Erythroblast (primary cell): ENCODE measurements at regions not wholly inside any gene's neighbourhood (a gene's known extent, or its start where the extent isn't known, plus 50 kb on each side); places are given as distances from the start of the nearest gene placed in this dataset.
"Not testable (repeated sequence)": the region's sequence is repeated elsewhere in the genome, so short reads cannot be mapped to it uniquely, and the experiment has no call there.

Experiments used
- DNase-seq, 2 experiments: peaks; one replicate each; lab custom pipeline; 2025; lab: John Stamatoyannopoulos, UW
- GATA1 ChIP-seq: IDR thresholded peaks from 2 replicates; pipeline ENCODE4 v1.6.1; 2011; ENCODE audit warnings: low read depth, mild to moderate bottlenecking, control low read depth, low read length, moderate library complexity
- POLR2A ChIP-seq: IDR thresholded peaks from 2 replicates; pipeline ENCODE4 v1.6.1; 2011; ENCODE audit warnings: mild to moderate bottlenecking, low read length

DNA sequence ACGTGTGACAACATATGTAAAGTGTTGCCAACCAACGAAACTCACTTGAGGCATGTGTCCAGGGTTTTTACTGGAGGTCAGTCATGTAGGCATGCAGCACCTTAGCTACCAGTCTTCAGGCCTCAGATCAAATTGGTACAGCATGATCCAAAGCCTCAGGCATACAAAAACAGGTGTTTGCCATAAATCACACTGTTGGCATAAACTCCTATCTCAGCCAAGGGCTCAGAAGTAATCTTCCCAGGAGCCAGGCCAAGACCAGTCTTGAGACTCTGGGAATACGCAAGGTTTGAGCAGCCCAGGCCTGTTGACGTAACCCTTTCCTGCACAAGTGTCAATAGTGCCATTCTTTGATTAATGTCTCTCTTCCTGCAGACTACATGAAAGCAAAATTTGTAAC is 163.5 kb downstream of the PRL start:
- TF ChIP-seq GATA1 = no peak
- DNase-seq = no peak

DNA sequence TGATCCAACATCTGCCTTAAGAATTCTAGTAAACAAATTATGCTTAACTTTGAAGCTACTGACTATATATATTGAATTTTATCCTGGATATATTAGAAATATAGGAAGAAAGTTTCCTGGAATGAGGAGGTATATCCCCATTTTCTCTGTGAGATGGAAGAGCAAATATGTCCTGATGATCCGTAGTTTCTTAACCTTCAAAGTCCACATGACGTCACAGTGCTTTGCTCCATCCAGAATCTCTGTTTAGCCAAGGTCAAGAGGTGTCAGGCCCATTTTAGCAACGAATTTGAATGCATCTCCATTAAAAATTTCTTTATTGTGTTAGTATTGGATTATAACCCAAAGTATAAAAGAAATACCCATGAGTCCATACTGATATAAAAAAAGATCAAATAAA is 162.5 kb downstream of the PRL start:
- no peak for TF ChIP-seq POLR2A
- TF ChIP-seq GATA1 = no peak
- DNase-seq = no peak

DNA sequence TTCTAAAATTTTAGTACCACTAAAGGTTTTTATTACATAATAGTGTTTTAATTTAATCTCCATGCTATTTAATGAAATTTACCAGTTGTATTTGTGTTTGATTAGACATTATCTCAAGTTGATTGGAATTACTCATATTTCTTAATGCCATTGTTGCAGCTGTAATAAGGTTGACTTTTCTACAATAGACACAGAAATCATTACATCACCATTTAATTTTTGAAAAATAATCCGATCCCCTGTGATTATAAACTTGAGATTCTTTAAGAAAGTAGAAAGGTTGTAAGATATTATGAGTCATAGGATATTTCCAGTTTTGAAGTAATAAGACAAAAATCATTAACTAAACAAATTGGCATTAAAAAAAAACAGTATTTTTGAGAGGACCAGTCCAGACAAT is 161.4 kb downstream of the PRL start:
- DNase-seq = no peak
- no peak for TF ChIP-seq POLR2A
- no peak for TF ChIP-seq GATA1

DNA sequence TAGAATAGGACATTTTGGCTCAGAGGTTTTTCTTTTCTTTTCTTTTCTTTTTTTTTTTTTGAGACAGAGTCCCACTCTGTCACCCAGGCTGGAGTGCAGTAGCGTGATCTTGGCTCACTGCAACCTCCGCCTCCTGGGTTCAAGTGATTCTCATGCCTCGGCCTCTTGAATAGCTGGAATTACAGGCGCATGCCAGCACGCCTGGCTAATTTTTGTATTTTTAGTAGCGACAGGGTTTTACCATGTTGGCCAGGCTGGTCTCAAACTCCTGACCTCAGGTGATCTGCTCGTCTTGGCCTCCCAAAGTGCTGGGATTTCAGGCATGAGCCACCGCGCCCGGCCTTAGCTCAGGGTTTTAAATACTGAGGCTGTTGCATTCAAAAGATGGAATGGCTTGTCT is 156.1 kb downstream of the PRL start:
- DNase-seq = not testable (repeated sequence)

DNA sequence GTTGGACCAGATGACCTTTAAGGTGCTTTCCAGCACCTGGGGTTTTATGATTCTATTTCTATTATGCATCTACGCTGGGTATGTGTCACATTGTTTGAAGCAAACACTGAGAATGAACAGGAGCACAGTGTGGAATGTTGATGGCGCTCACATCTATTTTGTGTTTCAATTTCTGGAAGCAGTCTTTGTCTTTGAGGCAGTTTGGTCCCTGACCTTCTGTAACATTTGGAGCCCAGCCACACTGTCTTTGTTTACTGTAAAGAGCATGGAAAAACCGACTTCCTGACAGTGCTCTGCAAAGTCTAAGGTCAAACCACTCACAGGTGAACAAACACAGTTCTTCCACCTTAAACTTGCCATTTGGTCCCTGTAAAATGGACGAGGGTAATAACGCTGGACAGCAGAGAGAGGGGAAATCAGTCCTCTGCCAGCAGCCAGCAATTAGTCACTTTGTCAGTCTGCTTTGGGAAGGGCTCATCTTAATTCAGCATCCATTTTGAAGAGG is 155.5 kb downstream of the PRL start:
- DNase-seq = no peak
- TF ChIP-seq GATA1 = no peak
- TF ChIP-seq POLR2A = no peak

DNA sequence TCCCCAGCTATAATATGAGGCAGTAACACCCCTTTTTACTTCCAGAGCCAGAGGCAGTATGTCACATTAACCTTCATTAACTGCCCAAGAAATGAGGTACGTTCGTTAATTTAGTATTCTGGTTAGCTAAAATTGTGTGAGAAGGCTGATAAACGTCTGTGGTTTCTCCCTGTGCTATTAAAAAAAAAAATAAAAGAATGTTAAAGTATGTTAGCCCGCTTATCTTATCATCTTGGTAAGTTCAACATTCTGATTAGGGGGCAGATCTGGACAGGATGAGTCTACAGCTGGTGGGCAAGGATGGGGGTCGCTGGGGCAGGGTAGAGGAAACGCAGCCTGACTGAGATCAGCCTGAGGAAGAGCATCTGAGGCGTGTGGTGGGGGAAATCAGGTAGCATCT is 154.0 kb downstream of the PRL start:
- no peak for DNase-seq
- TF ChIP-seq GATA1 (no peak), POLR2A (no peak)

DNA sequence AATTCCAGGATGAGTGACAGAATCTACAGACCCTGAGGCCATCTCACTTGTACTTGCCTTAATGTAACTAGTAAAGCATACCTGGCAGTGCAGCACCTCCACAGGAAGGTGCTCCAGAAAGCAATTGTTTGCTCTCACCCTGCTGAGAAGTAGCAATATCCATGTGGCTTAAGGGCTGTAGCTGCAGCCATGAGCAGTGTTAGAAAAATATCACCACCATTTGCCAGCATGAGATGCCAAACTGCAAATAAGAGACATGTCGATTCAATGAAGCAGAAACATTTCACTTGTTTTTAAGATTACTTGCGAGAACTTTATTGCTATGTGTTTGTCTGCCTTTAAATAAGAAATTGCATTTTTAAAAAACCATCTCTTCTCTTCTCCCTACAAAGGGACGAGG is 151.5 kb downstream of the PRL start:
- TF ChIP-seq GATA1 = no peak
- no peak for TF ChIP-seq POLR2A
- no peak for DNase-seq

DNA sequence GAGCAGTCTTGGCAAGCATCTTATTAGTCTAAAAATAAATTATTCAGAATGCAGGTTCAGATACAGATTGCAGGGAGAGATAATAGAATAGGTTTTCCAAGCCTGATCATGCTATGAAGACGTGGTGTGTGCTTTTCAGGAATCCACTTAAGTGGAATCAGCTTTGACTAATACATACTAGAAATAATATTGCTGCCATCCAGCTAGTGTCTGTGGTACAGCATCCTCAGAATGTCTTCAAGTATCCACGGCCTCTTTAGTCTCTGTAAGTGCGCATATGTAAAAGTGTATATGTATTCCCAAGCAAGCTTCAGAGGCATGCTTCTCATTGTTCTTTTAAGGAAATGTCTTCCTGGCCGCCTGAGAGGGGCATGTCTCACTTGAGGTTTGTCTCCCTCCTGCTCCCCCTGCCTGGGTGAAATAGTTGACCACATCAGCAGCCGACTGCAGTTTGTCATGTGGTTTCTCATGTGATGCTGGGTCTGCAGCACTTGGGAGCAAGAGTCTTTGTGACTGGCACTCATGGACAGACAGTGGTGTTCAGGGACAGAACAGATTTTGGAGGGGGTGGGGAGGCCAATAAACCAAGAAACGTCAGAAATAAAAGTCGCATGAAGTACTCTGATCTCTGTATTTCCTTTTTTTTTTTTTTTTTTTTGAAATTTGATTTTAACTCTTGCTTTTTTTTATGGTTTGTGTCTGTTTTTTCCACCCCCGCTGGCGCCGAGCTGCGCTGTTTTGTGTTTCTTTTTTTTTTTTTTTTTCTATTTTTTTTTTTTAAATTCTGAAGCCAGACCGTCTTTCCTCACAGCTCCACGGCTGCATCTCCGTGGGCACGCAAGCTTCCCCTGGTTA is 150.8 kb downstream of the PRL start:
- TF ChIP-seq POLR2A (no peak), GATA1 (no peak)
- no peak for DNase-seq

DNA sequence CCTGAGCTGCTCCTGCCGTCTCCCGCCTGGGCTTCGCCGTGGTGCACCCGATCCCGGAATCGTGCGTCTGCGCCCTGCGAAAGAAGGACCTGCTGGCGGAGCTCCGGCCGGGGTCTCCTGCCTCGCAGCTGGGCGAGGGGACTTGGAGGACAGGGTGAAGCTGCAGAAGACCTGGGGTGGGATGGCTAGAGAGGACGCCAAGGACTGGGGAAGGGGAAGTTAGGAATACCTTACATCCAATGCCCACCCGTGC is 150.2 kb downstream of the PRL start:
- no peak for DNase-seq
- TF ChIP-seq POLR2A = no peak
- TF ChIP-seq GATA1 = no peak

DNA sequence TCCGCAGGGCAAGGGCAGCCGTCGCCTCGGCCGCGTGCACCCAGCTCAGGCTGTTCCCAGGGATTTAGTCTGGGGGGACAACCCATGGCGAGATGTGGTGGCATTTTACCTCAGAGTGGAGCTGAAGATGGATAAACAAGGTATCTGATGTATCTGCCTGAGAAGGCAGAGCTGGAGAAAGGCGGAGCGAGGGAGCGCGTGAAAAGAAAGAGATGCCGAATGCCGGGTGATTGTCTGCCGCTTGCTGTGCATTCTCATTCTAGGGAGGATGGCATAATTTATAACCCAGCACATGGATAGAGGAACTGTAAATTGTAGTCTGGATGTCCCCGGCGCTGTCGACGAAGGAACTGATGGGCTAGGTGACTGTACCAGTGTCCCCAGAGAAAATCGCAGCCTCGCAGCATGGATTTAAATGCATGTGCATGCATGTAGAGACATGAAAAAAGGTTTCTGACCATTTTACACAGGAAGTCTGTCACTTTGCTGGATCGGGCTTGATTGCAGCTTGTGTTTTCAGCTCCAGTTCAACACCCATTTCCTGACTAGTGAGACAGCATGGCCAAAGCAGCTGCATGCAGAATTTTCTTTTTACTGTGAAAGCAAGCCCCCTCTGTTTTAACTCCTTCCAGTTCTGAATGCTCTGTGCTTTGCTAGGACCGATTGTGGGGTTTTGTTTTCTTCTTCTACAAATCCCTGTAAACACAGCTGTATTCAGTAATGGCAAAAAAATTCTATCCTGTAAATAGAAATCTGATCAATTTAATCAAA is 149.7 kb downstream of the PRL start:
- no peak for DNase-seq

DNA sequence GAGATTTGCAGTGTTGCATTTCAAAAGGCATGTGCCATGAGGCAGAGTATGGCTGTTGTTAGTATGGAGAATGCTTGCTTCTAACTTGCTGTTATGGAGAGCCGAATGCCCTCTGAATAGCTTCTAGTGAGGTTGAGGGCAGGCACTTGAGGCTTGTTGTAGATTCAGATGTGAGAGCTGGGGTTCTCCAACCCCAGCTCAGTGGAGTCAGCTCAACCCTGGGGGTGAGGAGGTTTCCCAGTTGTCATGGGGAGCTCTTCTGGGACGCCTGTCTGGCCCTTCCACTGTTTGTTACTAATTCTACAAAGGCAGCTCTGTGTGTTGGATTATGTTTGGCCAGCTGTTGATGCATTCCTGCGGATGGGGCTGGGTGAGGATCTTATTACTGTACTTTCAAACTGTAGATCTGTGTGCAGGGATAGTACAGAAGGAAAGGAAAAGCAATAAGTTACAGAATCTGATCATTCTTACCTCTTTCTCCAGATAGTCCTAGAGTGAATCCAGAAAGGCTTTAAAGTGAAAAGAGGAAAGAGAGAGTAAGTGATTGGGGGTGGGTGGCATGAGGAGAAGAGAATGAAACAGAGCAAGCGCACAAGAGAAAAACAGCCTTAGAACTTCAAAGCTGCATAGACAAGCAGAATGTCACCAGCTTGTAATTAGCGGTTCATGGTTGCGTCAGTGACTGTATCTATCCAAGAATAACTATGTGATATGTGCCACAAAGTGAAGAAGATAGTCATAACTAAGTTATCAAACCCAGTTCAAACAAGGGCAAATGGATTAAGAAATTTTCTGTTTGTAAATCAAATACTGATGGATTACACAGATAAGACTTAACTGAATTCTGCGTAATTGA is 148.7 kb downstream of the PRL start:
- no peak for TF ChIP-seq GATA1
- no peak for TF ChIP-seq POLR2A
- no peak for DNase-seq

More for the DNA sequence above, 149.7 kb downstream of the PRL start:
- TF ChIP-seq POLR2A = no peak
- no peak for TF ChIP-seq GATA1

DNA sequence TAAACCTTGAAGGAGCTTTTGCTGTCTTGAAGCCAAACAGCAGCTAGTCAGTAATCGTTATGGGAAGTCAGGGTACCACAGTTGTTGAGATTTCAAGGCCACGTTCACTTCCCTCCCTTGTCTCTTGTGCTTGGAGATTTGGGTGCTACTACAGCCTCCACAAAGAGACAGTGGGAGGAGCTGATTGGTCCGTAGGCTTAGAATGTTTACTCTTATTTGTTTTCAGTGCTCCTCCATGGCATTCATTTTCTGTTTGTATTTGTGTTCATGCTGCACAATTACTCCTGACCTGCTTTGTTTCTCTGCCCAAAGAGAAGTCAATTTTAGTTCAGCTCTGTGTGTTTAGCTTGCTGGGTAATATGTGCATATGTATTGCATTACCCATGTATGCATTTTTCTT is 147.7 kb downstream of the PRL start:
- no peak for DNase-seq

DNA sequence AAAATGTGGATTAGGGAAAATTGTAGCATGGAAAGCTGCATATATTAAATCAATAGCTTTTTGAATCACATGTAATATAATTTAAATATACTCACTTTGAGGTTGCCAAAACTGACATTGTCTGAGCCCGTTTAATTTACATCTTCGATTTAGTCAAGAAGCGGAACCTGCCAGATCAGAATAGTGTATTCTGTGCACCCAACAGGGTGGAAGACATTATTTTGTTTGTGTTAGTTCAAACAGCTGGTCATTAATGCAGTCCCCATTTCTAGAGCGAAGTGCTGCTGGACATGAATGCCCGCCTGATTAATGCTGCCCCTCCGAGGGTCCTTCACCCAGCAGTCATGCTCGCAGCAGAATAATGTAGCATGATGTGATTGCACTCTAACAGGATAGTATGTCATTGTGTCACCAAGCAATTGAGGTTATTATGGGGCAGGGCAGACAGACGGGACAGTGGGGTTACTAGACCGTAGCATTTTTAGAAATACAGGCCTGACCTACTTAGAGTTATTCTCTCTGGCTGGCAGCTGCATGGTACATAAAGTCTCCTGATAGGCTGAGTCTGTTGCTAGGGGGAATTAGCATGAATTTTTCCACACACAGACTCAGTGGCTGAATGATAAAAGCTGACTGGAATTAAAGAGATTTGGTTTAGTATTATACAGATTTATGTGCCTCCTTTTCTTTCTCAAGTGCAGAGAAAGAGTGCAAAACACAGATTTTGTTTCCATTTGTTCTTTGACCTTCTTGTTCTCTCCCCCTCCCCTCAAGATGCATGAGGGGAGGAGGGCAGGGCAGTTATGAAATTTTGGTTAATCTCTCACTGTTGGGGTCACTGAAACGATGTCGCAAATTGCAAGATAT is 147.1 kb downstream of the PRL start:
- no peak for DNase-seq
- TF ChIP-seq POLR2A (no peak), GATA1 (no peak)

More for the DNA sequence above, 147.7 kb downstream of the PRL start:
- TF ChIP-seq GATA1 (no peak), POLR2A (no peak)
